NCI-H187 treated with DMSO at 0.1 percent for 48 hours (cell line): ENCODE measurements at regions not wholly inside any gene's neighbourhood (a gene's known extent, or its start where the extent isn't known, plus 50 kb on each side); places are given as distances from the start of the nearest gene placed in this dataset.

ENCODE experiments used
- DNase-seq: peaks from one replicate; lab custom pipeline; 2025; lab: John Stamatoyannopoulos, UW

- no peak for DNase-seq
Observed at GRCh38 chr11:45554230-45554967, 111.0 kb downstream of the CHST1 start.

- no peak for DNase-seq
Observed at GRCh38 chr11:45553383-45553936, 112.0 kb downstream of the CHST1 start.

DNA sequence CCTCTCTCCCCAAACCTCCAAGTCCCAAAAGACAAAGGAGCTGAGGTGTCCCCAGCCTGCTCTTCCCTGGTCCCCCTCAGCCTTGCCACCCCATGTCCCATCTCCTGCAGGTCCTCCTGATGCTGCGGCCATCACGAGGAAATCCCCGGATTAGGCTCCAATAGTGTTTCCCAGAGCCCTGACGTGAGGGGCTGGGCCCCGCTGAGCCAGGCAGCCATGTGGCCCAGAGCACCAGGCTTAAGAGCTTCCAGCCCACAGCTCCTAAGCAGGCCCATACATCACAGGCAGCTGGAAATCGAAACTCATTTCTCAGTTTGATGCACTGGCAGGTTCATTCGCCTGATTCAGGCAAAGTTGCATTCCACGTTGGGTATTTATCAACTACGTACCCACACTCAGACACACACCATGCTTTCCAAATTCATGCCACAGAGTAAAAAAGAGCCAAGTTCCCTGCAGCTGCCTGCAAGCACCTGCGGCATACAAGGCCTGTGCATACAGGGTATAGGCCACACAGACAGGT, 114.2 kb downstream of the CHST1 start:
- no peak for DNase-seq

DNA sequence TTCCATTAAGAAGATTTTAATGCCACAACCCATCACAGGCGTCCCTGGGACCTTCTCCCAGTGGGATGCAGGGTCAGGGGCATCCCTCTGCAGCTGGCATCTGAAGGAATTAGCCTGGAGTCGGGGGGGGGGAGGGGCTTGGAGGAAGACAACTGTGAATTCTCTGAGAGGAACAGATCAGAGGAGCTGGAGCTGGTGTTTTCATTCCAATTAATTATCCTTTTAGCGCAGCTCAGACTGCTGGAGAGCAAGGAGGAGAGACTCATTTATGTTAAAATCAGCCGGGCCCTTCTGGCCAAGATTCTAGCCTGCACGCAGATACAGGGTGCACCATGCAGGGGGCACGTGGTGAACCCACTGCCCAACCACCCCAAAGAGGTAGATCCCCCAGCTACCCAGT, 116.2 kb downstream of the CHST1 start:
- DNase-seq = no peak

- no peak for DNase-seq
Observed at GRCh38 chr11:45546366-45546765, 119.1 kb downstream of the CHST1 start.

GRCh38 chr11:45544826-45545225, 120.6 kb downstream of the CHST1 start:
- no peak for DNase-seq

DNA sequence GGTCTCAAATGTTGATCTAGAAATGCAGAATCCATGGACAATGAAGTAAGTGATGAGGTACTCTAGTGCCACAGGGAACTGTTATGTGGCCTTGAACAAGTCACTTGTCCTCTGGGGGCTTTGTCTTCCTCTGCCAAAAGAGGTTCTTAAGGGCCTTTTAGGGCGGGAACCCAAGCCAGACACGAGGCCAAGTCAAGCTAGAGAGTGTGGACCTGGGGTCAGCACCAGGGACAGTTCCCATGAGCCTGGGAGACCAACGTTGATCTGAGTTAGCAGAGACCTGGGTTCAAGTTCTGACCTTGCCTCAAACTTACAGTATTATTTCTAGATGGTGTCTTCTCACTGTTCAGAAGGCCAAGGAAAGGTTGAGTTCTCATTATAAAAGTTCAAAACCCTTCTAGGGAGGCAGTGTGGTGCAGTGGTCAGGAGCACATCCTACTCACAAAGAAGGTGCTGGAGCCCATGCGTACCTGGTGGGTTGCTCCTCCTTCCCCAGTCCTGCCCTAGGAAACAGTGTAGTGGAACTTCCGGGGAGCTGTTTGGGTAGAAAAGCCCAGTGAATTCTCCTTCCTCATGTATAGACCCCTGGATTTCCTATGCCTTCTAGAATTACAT, 121.5 kb downstream of the CHST1 start:
- DNase-seq = no peak

GRCh38 chr11:45543081-45543480, 122.3 kb downstream of the CHST1 start:
- no peak for DNase-seq

DNA sequence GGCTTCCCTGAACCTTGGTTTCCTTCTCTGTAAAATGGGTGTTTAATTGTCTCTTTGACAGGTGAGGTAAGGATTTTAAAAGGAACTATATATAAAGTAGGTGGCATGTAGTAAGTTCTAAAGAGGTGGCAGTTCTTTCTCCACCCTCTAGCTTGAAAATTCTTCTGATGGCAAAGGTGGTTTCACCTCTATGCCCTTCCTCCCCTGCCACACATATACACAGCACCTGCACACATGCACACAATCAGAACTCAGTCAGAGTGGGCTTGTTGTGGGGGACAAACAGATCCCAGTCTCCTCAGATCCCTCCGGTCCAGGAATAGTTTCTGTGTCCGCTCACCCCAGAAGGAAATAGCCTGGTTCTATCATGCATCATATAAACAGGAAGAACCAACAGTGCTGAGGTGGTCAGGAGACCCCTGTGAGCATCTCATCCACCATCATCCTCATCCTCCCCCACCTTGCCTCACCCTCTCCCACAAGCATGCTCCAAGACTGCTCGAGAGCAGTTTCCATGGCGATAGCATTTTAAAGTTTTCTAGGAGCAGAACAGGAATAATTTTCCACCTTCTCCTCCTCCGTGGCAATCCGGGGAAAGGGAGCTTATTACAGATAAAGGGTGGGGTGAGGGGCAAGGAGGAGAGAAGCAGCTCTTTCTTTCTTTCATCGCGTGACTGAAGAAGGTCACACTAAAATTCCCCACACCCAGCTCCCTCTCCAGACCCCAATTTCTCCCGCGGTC, 123.6 kb downstream of the CHST1 start:
- DNase-seq = no peak

DNA sequence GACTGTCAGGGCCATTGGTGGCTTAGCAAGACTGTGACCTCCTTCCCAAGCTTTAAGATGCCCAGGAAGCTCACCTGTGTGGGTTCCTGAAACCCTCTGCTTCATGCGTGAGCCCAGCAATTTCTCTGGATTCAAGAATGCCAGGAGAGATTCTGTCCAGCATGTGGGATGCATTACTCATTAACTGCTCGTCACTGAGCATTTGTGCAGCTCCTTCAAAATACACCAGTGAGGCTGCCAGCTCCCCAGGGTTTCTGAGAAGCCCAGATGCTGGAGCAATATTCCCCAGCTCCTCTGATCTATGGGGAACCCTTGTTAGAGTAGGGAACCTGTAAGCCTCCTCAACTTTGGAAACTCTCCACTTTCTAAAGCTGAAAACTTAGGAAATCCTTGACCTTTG, 126.5 kb downstream of the CHST1 start:
- DNase-seq = no peak

- DNase-seq = no peak
Observed at GRCh38 chr11:45538363-45538762, 127.1 kb downstream of the CHST1 start.

- DNase-seq = no peak
Observed at GRCh38 chr11:45537614-45538013, 127.8 kb downstream of the CHST1 start.

DNA sequence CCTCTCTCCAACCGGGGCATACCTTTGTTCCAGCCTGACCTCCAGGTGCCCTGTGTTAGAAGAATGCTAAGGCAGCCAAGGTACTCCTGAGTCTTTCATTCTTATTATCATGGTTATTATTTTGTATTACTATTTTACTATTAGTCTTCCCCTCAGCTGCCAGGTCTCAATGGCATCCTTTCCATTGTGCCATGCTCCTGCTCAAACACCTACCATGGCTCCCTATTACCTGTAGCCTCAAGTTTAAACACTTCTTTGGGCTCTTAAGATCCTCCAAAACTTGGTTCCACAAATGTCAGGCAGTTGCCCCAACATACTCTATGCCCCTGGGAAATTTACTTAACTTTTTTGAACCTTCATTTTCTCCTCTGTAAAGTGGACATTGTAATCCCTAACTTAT, 130.4 kb downstream of the CHST1 start:
- no peak for DNase-seq

DNA sequence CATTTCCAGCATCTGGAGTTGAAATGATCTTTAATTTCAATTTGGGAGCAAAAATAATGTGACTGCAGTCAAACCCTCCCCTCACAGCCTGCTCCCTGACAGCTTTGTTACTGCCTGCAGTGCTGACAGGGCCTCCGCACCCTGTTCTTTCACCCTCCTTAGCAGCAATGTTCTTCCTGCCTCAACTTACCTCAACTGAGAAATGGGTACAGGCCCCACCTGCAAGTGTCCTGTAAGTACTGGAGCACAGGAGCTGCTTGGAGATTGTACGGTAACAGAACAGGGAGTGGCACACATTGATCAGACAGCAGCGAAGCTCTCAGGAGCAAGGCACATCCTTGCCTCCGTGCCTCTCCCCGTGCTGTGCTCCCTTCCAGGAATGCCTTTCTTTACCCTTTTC, 131.3 kb downstream of the CHST1 start:
- DNase-seq = no peak

GRCh38 chr11:45532546-45532945, 132.9 kb downstream of the CHST1 start:
- no peak for DNase-seq

GRCh38 chr11:45530776-45531175, 134.6 kb downstream of the CHST1 start:
- no peak for DNase-seq

DNA sequence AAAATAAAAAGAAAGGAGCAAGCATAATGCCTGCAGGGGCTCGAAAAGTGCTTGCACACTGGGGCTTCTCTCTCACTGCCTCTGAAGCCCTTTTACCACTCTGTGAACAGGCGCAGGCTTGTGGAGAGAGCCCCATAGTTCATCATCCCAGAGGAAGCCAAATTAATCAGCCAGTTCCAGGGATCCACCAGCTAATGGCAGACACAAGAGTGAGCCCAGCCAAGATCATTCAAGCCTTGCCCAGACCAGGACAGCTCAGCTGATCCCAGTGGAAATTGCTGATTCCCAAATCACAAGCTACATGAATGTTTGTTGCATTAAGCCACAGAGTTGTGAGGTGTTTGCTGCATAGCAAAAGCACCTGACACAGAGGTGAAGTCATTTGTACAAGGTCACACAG, 135.3 kb downstream of the CHST1 start:
- DNase-seq = no peak

GRCh38 chr11:45528435-45528834, 137.0 kb downstream of the CHST1 start:
- no peak for DNase-seq

GRCh38 chr11:45527898-45528297, 137.5 kb downstream of the CHST1 start:
- DNase-seq = no peak

DNA sequence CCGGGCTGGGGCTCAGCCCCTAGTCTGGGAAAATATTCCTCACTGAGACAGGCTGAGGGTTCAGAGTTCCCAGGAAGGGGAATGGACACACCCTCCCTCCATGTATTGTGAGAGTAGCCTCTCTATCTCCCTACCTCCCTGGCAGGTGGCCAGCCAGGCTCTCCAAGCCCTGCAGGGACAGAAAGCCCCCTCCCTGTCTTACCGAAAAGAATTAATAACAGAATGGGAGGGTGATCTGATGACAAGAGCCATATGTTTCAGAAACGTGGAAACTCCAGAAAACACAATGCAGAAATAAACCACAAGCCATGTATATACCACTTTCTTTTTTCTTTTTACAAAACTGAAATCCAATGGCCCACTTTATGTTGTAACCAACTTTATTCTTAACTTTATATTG, 140.0 kb downstream of the CHST1 start:
- DNase-seq = no peak

- DNase-seq = no peak
Observed at GRCh38 chr11:45523760-45524159, 141.7 kb downstream of the CHST1 start.

DNA sequence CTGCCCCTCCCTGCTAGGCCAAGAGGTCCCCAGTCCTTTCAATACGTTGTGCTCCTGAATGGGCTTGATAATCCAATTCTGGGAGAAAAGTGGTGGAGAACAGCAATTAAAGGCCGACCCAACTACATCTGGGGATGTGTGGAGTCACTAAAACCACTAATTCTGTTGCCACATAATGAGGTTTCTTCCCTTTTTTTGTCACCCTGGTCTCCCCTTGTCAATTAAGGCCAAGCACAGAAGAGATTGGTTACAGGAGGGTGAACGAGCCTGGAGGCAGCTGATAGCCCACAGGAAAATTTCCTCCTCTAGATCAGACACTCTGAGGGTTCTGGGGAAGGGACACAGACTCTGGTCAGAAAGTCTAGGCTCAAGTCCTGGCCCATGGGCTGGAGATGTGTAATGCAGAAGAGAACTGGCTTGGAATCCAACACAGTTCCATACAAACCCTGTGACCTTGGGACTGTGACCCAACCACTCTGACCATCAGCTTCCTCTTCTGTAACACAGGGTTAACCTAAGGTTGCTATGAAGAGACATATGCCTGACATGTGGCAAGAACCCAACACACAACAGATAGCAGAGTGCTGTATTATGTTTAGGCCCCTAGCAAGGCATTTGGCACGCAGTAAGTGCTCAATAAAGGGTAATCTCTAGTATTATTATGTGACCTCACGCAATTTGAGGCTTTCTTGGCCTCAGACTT, 146.4 kb downstream of the CHST1 start:
- DNase-seq = no peak
